Uterus (tissue), 3 donors: ENCODE measurements at regions not wholly inside any gene's neighbourhood (a gene's known extent, or its start where the extent isn't known, plus 50 kb on each side); places are given as distances from the start of the nearest gene placed in this dataset.

Experiments
- DNase-seq, 2 donors: peaks; one replicate each; pipeline ENCODE4 v3.0.0-alpha.2; 2019 to 2020
- H3K27ac ChIP-seq, 2 donors: fragments of 200-600 bp; sonication (generic); 1 replicate in 1 of 2; 2 replicates in 1 of 2; pipeline ENCODE4 v1.5.1; 2016 to 2018
- H3K27me3 ChIP-seq, 2 donors: fragments of 200-600 bp; sonication (generic); one replicate each; pipeline ENCODE4 v1.5.1; 2018 to 2019; ENCODE audit warnings: control low read depth in 1 of 2
- H3K36me3 ChIP-seq, 2 donors: fragments of 200-600 bp; sonication (generic); one replicate each; pipeline ENCODE4 v1.5.1; 2019; ENCODE audit warnings: control low read depth in 1 of 2
- H3K4me1 ChIP-seq, 2 donors: fragments of 200-600 bp; sonication (generic); one replicate each; pipeline ENCODE4 v1.5.1; 2018 to 2019; ENCODE audit warnings: control low read depth in 1 of 2
- H3K4me3 ChIP-seq, 2 donors: fragments of 200-600 bp; sonication (generic); 1 replicate in 1 of 2; 2 replicates in 1 of 2; pipeline ENCODE4 v1.5.1; 2018 to 2019; ENCODE audit warnings: mild to moderate bottlenecking in 1 of 2
- H3K9me3 ChIP-seq, 2 donors: fragments of 200-600 bp; sonication (generic); one replicate each; pipeline ENCODE4 v1.5.1; 2019; ENCODE audit warnings: control low read depth in 1 of 2
- CTCF ChIP-seq, 4 experiments: fragments of 200-600 bp in 2 of 4; fragments of 450-650 bp in 2 of 4; sonication (generic) in 2 of 4; IDR thresholded peaks; one replicate each; pipeline ENCODE4 v1.5.1; 2016 to 2019; ENCODE audit warnings: antibody characterized with exemption in 4 of 4, mild to moderate bottlenecking in 2 of 4, moderate library complexity in 1 of 4
- POLR2A ChIP-seq, 2 donors: fragments of 450-650 bp; IDR thresholded peaks; one replicate each; pipeline ENCODE4 v1.6.1; 2016; ENCODE audit warnings: antibody characterized with exemption in 2 of 2, mild to moderate bottlenecking in 1 of 2, moderate library complexity in 1 of 2
- intact Hi-C: fragments of 100-400 bp; cut with DNase I; formaldehyde crosslinking; loops from one replicate; pipeline ENCODE4 v1.15.1; 2023; ENCODE audit warnings: low total_unique reads
- donor health status: DM: yes; HTN: yes; CAD: no.

GRCh38 chr18:78622907-78623541 is 356.6 kb upstream of the SALL3 start:
- Histone ChIP-seq H3K27ac (no peak overlapping the region), H3K9me3 (no peaks in the 10 kb centered on the region), H3K36me3 (no peaks in the 10 kb centered on the region), H3K27me3 (peaks cover 0 to under 1% of the 10 kb centered on the region in 2 donors), H3K4me1 (no peaks in the 10 kb centered on the region), H3K4me3 (no peak overlapping the region)
- intact Hi-C loops, result no loop called here
- TF ChIP-seq POLR2A (IDR thresholded peaks at IDR 0.05), result no peak
- no peak for TF ChIP-seq CTCF (IDR thresholded peaks at IDR 0.05)
- DNase-seq, result no peak

GRCh38 chr18:78624646-78625279 is 354.9 kb upstream of the SALL3 start:
- no peaks in the 10 kb centered on the region for H3K4me1 ChIP-seq
- TF ChIP-seq CTCF (IDR thresholded peaks at IDR 0.05) (no peak), POLR2A (IDR thresholded peaks at IDR 0.05) (no peak)
- H3K36me3 ChIP-seq, result no peaks in the 10 kb centered on the region
- peaks cover 0 to 5% of the 10 kb centered on the region in 2 donors for H3K27me3 ChIP-seq
- DNase-seq, result no peak
- no peak overlapping the region for H3K27ac ChIP-seq
- H3K9me3 ChIP-seq, result no peaks in the 10 kb centered on the region
- no peak overlapping the region for H3K4me3 ChIP-seq
- intact Hi-C loops, result no loop called here

- no peak for TF ChIP-seq CTCF (IDR thresholded peaks at IDR 0.05)
- no peak for TF ChIP-seq POLR2A (IDR thresholded peaks at IDR 0.05)
- H3K27me3 ChIP-seq, result peaks cover 0 to 5% of the 10 kb centered on the region in 2 donors
- H3K36me3 ChIP-seq, result no peaks in the 10 kb centered on the region
- no peak overlapping the region for H3K27ac ChIP-seq
- intact Hi-C loops, result no loop called here
- H3K4me1 ChIP-seq, result no peaks in the 10 kb centered on the region
- H3K9me3 ChIP-seq, result no peaks in the 10 kb centered on the region
- no peak for DNase-seq
- H3K4me3 ChIP-seq, result no peak overlapping the region
These were observed 353.8 kb upstream of the SALL3 start for GRCh38 chr18:78625847-78626246.

- Histone ChIP-seq H3K4me1 (no peaks in the 10 kb centered on the region), H3K27ac (no peak overlapping the region), H3K9me3 (no peaks in the 10 kb centered on the region), H3K27me3 (peaks cover 0 to 5% of the 10 kb centered on the region in 2 donors), H3K36me3 (no peaks in the 10 kb centered on the region), H3K4me3 (no peak overlapping the region)
- DNase-seq, result no peak
- TF ChIP-seq CTCF (IDR thresholded peaks at IDR 0.05) (no peak), POLR2A (IDR thresholded peaks at IDR 0.05) (no peak)
- intact Hi-C loops, result no loop called here
These were observed 351.9 kb upstream of the SALL3 start for GRCh38 chr18:78627551-78628346.

DNA sequence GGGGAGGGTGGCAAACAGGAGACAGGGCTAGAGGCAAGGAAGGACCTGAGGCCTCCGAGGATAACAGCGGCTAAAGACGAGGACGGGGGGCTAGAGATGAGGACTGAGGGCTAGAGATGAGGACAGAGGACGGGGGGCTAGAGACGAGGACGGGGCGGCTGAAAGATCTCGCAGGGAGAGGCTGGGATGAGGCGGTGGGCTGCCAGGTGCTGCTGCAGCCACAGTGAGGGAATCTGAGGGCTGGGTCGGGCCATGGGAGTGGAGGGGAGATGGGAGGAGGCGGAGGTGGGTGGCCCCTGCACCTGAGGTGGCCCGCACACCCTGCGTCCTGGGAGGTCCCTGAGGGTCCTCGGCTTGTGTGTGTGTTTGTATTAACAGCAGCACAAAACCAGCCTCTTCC is 350.2 kb upstream of the SALL3 start:
- TF ChIP-seq CTCF (IDR thresholded peaks at IDR 0.05), result no peak
- no peak for TF ChIP-seq POLR2A (IDR thresholded peaks at IDR 0.05)
- no peak overlapping the region for H3K27ac ChIP-seq
- no peak for DNase-seq

More for the DNA sequence above, 350.2 kb upstream of the SALL3 start:
- Histone ChIP-seq H3K27me3 (peaks cover 0 to 5% of the 10 kb centered on the region in 2 donors), H3K9me3 (no peaks in the 10 kb centered on the region), H3K4me1 (no peaks in the 10 kb centered on the region), H3K36me3 (no peaks in the 10 kb centered on the region), H3K4me3 (no peak overlapping the region)
- intact Hi-C loops, result no loop called here
